NCI-H1105 treated with DMSO at 0.1 percent for 48 hours (cell line): ENCODE measurements at regions not wholly inside any gene's neighbourhood (a gene's known extent, or its start where the extent isn't known, plus 50 kb on each side); places are given as distances from the start of the nearest gene placed in this dataset.

Experiments
- DNase-seq: peaks from one replicate; lab custom pipeline; 2025; lab: John Stamatoyannopoulos, UW

GRCh38 chr14:26766726-26767125, 168.9 kb upstream of the NOVA1 start:
- DNase-seq: no peak

GRCh38 chr14:26773906-26774593, 176.2 kb upstream of the NOVA1 start:
- no peak for DNase-seq

- DNase-seq: no peak
Measured at GRCh38 chr14:26775765-26776563, 178.1 kb upstream of the NOVA1 start.

- no peak for DNase-seq
Measured at GRCh38 chr14:26791117-26791806, 193.4 kb upstream of the NOVA1 start.

GRCh38 chr14:26794731-26795130, 196.9 kb upstream of the NOVA1 start:
- DNase-seq: no peak

GRCh38 chr14:26808407-26808806, 210.6 kb upstream of the NOVA1 start:
- no peak for DNase-seq

GRCh38 chr14:26810631-26811030, 212.8 kb upstream of the NOVA1 start:
- DNase-seq: peak; percentile 81

GRCh38 chr14:26811756-26812305, 214.0 kb upstream of the NOVA1 start:
- DNase-seq: no peak

GRCh38 chr14:26820138-26820537, 222.3 kb upstream of the NOVA1 start:
- peak; percentile 59 for DNase-seq

GRCh38 chr14:26820572-26820971, 222.7 kb upstream of the NOVA1 start:
- DNase-seq: no peak

- no peak for DNase-seq
Measured at GRCh38 chr14:26828741-26829140, 230.9 kb upstream of the NOVA1 start.

GRCh38 chr14:26833621-26834176, 235.9 kb upstream of the NOVA1 start:
- no peak for DNase-seq

- DNase-seq: no peak
Measured at GRCh38 chr14:26835979-26836570, 238.2 kb upstream of the NOVA1 start.

GRCh38 chr14:26839481-26839880, 241.6 kb upstream of the NOVA1 start:
- peak; percentile 19 for DNase-seq

- DNase-seq: no peak
Measured at GRCh38 chr14:26841326-26841725, 243.5 kb upstream of the NOVA1 start.

GRCh38 chr14:26841920-26842741, 244.3 kb upstream of the NOVA1 start:
- no peak for DNase-seq

- DNase-seq: no peak
Measured at GRCh38 chr14:26845151-26845818, 247.5 kb upstream of the NOVA1 start.

- no peak for DNase-seq
Measured at GRCh38 chr14:26846388-26846787, 248.6 kb upstream of the NOVA1 start.

- no peak for DNase-seq
Measured at GRCh38 chr14:26849514-26849913, 251.7 kb upstream of the NOVA1 start.

- DNase-seq: no peak
Measured at GRCh38 chr14:26851793-26852192, 254.0 kb upstream of the NOVA1 start.
